ENCODE measurements at regions not wholly inside any gene's neighbourhood (a gene's known extent, or its start where the extent isn't known, plus 50 kb on each side); places are given as distances from the start of the nearest gene placed in this dataset.

DNA sequence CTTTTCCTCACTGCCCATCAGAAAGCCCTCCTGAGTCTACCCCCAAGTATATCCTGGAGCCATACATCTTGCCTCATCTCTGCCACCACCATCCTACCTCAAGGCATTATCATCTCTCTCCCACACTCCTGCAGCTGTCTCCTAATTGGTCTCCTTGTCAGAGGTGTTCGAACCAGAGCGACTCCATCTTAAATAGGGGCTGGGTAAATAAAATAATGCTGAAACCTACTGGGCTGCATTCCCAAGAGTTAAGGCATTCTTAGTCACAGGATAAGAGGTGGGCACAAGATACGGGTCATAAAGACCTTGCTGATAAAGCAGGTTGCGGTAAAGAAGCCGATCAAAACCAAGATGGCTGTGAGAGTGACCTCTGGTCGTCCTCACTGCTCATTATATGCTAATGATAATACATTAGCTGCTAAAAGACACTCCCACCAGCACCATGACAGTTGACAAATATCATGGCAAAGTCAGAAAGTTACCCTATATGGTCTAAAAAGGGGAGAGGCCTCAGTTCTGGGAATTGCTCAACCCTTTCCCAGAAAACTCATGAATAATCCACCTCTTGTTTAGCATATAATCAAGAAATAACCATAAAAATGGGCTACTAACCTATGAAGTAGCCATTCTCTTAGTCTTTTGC lies 97.0 kb upstream of the C16orf82 start:
- no peak for FAIRE-seq
- WGBS (ENCODE audit: low lambda C conversion rate) = under 1% methylated on average over 6 of the region's 6 CpGs
- Histone ChIP-seq H3K9me3 (ENCODE audit: low read length) (no peaks in the 10 kb centered on the region), H4K20me1 (ENCODE audit: insufficient read depth, low read length) (no peaks in the 10 kb centered on the region), H3K4me3 (replicated peaks in 1 of 3; ENCODE audit: insufficient read depth in 1 of 3, low read depth in 2 of 3, low read length in 3 of 3) (no peak overlapping the region), H2AFZ (ENCODE audit: low read length) (no peak overlapping the region), H3K4me1 (ENCODE audit: insufficient read depth, low read length) (no peaks in the 10 kb centered on the region), H3K36me3 (replicated peaks in 1 of 2; ENCODE audit: control insufficient read depth in 1 of 2, insufficient read depth in 2 of 2, low read length in 2 of 2) (no peaks in the 10 kb centered on the region), H3K9ac (ENCODE audit: insufficient read depth, low read depth, low read length) (no peak overlapping the region), H3K79me2 (ENCODE audit: insufficient read depth, low read length) (no peaks in the 10 kb centered on the region), H3K27me3 (ENCODE audit: control insufficient read depth in 1 of 2, insufficient read depth in 2 of 2, low read length in 2 of 2) (peaks cover 0 to 3% of the 10 kb centered on the region in 2 experiments; a peak in 2 of 5 replicates), H3K4me2 (ENCODE audit: low read depth, low read length) (no peak overlapping the region), H3K27ac (ENCODE audit: extremely low read length, insufficient read depth, low read length) (no peak overlapping the region)
- ATAC-seq = no peak
- no peak for DNase-seq (ENCODE audit: low spot score)
- CTCF ChIA-PET (ENCODE audit: low intra/inter-chr PET ratio, low total read pairs) = no interaction called here
- in situ Hi-C loops (cut with HindIII; ENCODE audit: extremely low pct_ligation_motif_present, low pct_unique_long_range_greater_than_20kb) (no loop called here), intact Hi-C loops (cut with micrococcal nuclease; ENCODE audit: unreplicated experiment) (no loop called here)
- BruUV-seq (replicated peaks) = no TSS peak
- POLR2A ChIA-PET = no interaction called here
- TF ChIP-seq HOXA3 (CRISPR knock-in tag; IDR thresholded peaks at IDR 0.05) (no peak), ZNF44 (CRISPR knock-in tag; IDR thresholded peaks at IDR 0.05) (no peak), HNF1B (CRISPR knock-in tag; IDR thresholded peaks at IDR 0.05) (no peak), RERE (CRISPR knock-in tag; IDR thresholded peaks at IDR 0.05; ENCODE audit: low read depth) (no peak), CREB1 (IDR thresholded peaks at IDR 0.05) (no peak), CREB1 (CRISPR knock-in tag; IDR thresholded peaks at IDR 0.05) (no peak), ZNF672 (CRISPR knock-in tag; IDR thresholded peaks at IDR 0.05) (no peak), GATAD2A (CRISPR knock-in tag; IDR thresholded peaks at IDR 0.05) (no peak)
- TF ChIP-seq, protein P1, sequence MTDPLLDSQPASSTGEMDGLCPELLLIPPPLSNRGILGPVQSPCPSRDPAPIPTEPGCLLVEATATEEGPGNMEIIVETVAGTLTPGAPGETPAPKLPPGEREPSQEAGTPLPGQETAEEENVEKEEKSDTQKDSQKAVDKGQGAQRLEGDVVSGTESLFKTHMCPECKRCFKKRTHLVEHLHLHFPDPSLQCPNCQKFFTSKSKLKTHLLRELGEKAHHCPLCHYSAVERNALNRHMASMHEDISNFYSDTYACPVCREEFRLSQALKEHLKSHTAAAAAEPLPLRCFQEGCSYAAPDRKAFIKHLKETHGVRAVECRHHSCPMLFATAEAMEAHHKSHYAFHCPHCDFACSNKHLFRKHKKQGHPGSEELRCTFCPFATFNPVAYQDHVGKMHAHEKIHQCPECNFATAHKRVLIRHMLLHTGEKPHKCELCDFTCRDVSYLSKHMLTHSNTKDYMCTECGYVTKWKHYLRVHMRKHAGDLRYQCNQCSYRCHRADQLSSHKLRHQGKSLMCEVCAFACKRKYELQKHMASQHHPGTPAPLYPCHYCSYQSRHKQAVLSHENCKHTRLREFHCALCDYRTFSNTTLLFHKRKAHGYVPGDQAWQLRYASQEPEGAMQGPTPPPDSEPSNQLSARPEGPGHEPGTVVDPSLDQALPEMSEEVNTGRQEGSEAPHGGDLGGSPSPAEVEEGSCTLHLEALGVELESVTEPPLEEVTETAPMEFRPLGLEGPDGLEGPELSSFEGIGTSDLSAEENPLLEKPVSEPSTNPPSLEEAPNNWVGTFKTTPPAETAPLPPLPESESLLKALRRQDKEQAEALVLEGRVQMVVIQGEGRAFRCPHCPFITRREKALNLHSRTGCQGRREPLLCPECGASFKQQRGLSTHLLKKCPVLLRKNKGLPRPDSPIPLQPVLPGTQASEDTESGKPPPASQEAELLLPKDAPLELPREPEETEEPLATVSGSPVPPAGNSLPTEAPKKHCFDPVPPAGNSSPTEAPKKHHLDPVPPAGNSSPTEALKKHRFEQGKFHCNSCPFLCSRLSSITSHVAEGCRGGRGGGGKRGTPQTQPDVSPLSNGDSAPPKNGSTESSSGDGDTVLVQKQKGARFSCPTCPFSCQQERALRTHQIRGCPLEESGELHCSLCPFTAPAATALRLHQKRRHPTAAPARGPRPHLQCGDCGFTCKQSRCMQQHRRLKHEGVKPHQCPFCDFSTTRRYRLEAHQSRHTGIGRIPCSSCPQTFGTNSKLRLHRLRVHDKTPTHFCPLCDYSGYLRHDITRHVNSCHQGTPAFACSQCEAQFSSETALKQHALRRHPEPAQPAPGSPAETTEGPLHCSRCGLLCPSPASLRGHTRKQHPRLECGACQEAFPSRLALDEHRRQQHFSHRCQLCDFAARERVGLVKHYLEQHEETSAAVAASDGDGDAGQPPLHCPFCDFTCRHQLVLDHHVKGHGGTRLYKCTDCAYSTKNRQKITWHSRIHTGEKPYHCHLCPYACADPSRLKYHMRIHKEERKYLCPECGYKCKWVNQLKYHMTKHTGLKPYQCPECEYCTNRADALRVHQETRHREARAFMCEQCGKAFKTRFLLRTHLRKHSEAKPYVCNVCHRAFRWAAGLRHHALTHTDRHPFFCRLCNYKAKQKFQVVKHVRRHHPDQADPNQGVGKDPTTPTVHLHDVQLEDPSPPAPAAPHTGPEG (CRISPR knock-in tag; IDR thresholded peaks at IDR 0.05) = no peak

Data from HepG2 (cell line).